DMS79 (cell line): ENCODE measurements at regions not wholly inside any gene's neighbourhood (a gene's known extent, or its start where the extent isn't known, plus 50 kb on each side); places are given as distances from the start of the nearest gene placed in this dataset.
A peak's percentile ranks its signal among the peaks of the same experiment; 100 is the strongest.

Source experiments
- DNase-seq: peaks from one replicate; lab custom pipeline; 2025; lab: John Stamatoyannopoulos, UW

DNA sequence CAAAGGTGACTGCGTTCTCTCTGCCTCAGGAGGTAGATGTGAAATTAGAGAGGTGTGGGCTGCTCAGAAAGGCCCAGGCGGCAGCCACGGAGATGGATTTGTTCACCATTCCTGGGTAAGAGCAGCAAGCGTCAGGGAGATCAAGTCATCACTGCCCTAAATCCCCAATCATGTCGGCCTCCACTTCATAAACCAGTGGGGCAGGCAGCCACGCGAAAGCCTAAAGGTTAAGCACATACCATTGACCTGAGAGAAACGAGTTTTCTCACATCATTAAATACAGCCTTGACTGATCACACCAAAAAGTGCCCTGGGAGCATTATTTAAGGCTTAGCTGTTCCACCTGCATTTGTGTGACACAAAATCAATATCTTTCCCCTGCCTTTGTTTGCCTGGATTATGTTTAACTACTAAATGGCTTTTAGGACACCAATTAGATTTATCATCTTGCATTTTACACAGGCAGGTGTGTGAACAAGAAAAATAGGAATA lies 50.7 kb upstream of the FOXB1 start:
- DNase-seq = peak; percentile 58

DNA sequence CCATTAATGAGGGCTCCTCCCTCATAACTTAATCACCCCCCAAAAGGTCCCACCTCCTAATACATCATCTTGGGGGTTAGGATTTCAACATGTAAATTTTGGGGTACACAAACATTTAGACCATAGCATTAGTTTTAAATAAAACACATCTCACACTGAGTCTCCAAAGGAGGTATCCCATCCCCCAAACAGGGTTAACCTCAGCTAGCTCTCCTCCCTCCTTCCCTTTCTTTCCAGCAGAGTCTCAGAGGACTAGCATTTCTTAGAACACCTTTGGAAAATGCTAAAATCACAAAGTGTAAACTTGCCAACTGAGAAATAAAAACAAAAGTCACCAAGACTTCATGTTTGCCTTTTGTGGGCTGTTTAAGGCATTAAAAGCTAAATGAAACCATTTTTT lies 51.2 kb upstream of the FOXB1 start:
- DNase-seq = no peak

DNA sequence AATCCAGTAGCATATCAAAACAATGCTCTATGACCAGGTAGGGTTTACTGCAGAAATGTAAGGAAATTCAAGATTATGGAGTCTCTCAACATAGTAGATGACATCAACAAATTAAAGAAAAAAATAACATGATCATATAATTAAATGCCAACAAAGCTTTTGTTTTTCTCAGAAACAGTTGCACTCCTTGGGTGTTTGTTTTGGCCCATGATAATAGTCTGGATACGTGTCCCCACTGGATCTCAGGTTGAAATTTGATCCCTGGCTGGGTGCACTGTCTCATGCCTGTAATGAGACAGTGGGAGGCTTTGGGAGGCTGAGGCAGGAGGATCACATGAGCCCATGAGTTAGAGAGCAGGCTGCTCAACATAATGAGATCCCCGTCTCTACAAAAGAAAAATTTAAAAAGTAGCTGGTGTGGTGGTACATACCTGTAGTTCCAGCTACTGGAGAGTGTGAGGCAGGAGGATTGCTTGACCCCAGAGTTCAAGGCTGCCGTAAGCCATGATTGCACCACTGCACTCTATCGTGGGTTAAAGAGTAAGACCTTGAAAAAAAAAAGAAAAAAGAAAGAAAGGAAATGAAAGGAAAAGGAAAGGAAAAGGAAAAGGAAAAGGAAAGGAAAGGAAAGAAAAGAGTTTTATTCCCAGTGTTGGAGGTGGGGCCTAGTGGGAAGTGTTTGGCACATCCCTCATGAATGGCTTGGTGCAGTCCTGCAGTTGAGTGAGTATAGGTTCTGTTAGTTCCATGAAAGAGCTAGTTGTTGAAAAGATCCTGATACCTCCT lies 53.3 kb upstream of the FOXB1 start:
- DNase-seq = no peak

DNA sequence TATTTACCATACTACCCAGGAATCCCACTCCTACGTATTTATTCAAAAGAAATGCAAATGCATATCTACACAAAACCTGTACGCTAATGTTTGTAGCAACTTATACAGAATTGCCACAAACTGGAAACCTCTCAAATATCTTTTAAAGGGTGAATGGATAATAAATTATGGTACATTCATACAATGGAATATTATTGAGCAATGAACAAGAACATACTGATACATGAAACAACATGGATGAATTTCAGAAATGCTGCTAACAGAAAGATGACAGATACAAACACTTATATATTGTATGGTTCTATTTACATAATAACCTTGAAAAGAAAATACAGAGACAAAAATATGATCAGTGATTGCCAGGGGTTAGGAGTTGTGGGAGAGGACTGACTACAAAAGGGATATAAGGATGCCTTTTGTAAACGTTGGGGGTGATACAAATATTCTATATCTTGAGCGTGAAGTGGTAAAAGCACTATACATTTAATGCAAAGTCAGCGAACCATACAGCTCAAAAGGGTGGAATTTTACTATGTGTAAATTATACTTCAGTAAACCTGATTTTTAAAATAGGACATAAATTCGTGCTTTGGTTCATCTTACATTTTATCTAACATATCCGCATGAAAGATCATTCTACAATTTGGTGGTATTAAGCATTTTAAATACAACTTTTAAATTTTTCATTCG lies 55.0 kb upstream of the FOXB1 start:
- no peak for DNase-seq

DNA sequence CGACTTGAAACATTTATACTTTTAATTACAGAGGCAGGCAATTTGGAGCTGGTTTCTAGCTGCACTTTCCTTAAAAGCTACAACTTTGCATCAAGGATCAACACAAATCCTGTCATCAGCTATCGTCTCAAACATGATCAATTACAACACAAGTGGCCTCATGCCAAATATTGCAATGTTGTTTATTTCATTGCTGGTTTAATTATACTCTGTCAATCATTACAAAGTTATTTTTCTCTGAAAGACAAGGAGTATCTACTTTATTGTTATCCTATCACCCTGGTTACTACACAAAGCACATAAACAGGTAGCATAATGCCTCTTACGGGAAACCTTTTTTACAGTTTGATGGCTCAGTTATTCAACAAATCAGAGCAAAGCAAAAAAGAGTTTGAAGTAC lies 58.0 kb upstream of the FOXB1 start:
- DNase-seq = no peak

DNA sequence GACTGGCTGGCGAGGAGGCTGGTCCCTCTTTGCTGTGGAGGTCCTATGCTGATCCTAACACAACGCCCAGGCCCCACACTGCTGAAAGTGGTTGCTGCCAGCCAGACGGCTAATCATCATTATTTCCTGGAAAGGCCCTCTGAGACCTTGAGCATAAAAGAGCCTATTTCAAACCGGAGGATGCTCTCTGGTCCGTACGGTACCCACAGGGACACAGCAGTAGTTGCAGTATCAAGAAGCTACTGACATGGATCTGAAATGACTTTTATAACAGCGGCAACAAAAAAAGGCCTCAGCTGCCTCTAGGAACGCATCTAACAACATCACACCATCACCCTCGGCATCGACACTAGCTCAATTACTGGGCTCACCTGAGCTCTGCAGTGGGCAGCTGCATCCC lies 59.1 kb upstream of the FOXB1 start:
- no peak for DNase-seq

DNA sequence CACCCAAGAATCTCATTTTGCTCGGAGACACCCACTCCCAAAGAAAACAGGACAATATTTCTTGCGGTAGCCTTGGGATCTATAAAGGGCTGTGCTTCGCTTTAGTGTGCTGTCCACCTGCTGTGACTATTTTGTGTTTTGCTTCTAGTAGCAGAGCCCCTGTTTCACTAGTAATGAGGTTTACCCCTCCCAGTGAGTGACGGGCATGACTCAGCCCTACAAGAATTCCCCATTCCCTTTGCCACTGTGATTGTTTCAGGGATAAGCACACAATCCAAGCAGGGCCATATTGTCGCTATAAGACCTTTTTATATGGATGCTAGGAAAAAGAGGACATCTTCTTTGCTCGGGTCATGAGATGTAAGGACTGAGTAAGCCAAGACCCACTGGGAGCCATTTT lies 62.5 kb upstream of the FOXB1 start:
- DNase-seq = no peak

DNA sequence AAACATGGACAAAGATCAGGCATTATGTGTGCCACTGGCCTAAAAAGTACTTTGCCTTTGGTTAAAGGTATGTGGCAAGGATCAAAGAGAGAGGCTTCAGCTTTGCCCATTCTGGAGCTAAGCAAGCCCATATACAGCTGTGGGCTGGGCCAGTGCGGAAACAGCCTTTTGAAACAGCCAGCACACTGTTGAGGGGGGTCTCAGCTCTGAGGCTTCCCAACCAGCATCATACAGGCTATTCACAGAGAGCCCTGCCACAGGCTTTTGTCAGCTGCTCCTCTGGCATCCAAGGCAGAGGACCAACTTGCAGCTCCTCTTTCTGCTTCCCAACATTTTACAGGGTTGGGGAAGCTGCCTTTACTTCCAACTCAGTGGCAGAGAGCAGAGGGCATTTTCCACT lies 63.2 kb upstream of the FOXB1 start:
- DNase-seq = no peak

DNA sequence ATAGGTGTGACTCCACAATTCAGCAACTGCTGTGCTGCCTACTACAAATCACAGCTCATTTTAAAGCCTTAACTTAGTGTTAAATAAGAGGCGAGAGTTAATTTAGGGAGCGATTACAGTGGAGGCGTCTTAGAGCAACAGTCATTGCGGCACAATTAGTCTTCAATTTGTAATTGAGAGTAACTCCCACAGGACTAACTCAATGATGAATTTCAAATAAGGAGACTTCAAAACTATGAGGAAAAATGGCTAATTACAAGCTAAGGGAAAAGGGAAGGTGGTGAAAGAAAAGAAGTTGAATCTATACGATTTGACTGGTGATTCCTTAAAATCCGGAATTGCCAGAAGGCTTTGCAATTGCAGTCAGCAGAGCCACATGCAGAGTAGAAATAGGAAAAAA lies 63.7 kb upstream of the FOXB1 start:
- no peak for DNase-seq

DNA sequence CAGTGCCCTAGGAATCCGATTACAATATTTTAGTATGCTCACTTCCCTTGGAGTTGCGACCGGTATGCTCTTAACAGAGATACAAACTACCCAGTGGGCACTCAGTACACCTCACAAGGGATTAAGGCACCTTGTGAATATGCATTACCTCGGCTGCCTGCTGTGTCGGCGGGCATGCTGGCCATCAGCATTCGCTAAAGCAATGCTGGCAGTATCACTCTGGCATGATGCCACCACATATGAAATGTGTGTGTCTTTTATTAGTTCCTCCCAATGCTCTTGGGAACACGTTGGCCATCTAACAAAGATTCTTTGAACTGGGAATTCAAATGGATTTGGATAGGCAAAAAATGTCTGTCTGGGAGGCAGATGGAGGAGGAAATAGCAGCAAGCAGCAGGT lies 67.4 kb upstream of the FOXB1 start:
- DNase-seq = no peak

DNA sequence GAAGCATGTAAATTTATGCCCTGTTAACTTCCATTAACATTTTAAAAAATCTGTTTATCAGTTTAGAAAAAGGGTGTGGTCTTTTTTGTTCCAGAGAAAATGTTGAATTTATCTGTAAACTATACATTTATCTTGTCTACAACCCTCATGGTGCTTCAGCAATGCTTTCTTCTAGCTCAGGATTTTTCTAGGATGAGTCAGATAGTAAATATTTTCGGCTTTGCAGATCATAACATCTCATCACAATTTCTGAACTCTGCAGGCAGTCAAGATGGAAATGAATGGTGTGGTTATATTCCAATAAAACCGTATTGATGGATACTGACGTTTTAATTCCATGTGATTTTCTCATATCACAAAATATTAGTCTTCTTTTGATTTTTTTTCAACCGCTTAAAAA lies 70.5 kb upstream of the FOXB1 start:
- no peak for DNase-seq

DNA sequence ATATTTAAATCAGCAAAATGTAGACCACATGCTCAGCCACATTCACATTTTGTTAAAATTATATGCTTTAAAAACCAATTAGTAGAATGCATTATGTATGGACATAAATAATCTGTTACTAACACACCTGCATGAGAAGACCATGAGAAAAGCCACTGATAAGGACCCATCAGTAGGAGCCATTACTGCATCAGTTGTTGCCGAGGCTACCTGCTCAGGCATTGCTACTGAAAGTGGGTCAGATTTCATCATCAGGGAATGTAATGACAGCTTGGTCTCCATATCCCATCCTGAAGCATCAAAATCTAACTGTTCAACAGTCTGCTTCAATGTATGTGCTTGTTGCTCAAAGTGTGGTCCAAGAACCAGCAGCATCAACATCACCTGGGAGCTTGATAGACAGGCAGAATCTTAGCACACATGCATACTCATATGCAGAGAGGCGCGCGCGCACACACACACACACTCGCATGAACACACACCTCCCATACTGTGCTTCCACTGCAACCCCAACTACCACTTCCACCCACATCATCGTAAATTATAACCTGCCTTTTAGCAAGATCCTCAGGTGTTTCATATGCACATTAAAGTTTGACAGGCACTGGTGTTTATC lies 72.4 kb upstream of the FOXB1 start:
- no peak for DNase-seq

DNA sequence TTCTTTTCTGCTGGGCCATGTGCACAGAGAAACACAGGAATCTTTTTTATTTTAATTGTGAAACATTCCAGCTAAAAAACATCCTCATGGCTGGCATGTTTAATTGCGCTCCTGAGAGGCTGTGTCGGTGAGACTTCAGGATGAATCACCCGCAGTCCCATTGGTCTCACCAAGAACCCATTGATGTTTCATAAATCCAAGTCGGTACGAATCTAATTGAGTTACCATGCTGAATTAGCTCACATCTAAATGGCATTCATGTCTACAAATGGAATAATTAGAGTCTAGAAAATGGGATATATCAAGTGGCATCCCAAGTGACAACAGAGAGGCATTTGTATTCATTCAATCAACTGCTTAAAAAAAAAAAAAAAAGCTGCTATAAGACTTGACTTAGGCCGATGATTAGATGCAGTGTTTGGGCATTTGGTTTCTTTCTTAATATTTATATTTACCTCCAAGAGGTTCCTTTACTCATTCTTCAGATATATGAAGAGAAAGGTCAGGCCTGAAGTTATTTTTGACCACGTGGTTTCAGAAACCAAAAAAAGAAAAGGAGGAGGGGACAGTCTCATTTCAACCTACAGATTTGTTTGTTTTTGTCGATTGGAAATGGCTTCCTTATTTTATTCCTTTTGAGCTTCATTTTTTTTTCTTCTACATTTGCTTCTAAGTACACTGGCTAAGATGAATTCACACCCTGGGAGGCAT lies 79.1 kb upstream of the FOXB1 start:
- peak; percentile 26 for DNase-seq

DNA sequence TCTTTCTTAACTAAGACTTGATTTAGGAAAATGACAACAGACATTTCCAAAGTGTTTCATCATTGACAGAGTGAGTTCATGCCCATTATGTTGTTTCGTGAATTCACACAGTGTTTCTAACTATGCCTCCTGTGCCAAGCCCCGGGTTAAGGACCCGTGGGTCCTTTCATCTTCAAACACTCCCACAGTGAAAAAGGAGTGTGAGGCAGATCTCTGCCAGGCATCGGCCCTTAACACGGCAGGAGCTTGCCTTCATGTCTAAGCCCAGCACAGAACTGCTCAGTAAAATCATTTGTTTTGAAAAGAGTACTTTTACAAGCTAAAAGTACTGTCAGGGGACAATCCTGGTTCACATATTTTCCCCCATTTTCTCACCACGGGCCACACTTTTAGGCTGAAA lies 80.0 kb upstream of the FOXB1 start:
- DNase-seq = peak; percentile 25

DNA sequence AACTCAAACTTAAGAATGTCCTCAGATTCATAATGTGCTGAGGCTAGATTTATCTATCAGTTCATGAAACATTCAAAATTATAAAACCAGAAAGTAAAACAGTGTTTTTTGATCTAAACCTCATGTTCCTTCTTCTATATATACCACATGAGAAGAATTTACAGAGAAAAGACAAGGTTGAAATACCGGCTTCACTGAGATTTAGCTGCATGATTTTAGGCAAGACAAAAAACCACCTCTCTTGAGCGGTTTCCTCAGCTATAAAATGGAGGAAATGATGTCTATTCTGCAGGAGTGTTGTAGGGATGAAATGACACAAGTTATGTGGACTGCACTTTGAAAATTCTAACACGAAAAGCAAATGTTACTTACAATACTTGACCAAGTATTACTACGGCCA lies 80.6 kb upstream of the FOXB1 start:
- DNase-seq = no peak

DNA sequence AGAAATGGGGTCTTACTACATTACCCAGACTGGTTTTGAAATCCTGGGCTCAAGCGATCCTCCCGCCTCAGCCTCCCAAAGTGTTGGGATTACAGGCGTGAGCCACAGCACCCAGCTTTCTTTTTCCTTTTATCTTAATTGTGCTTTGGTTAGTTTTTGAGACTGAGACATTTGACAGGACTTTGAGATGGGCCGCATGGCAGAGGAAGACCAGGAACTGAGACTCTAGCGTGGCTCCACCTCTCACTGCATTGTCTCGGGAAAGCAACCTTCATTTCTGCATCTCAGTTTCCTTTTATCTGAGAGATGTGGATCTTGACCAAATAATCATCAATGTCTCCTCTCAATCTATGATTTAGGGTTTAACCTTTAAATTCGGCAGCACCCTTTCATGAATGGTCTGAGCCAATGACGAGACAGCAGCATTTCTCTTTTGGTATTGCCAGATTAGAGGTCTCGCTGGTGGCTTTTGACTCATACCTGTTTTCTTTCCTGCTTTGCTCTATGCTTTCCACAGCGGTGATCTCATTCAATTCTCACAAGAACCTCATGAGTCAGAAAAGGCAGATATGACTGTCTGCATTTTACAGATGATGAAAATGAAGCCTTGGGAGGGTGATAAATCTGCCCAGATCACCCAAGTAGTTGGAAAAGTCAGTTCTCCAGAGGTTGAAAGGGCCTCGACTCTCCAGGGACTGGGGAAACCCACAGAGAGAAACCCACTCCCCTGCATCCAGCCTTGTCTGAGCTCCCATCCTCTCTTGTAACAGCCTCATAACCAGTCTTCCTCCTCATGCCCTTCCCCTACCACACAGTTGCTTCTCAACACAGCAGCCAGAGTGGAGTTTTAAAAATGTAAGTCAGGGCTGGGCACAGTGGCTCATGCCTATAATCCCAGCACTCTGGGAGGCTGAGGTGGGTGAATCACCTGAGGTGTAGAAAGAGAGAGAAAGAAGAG lies 84.8 kb upstream of the FOXB1 start:
- no peak for DNase-seq

DNA sequence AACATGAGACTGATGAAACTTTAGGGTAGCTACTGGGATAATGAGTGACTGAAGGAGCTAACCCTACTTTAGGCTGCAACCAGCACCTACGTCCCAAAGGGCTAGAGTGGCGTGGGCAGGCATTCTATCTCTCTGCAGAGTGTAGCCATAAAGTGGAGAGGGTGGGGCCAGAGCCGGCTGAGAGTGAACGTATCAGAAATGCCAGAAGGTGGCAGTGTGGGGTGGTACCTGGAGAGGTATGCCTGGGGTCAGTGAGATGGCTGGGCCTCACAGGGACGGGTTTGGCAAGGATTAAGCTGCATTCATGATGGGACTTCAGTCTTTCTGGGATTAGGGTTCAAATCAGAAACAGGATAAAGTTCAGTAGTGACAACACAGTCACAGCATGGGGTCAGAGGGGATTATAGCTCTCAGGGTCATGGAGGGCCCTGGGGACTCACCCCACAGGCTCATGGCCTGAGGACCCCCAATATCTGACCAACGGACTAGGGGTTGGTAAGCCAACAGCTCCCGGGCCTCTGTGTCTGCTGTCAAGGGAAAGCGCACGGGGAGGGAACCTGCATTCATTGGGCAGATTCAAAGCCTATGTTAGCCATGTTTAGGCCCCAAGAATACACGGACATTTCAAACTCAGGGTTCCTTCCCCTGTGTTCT lies 86.5 kb upstream of the FOXB1 start:
- no peak for DNase-seq

DNA sequence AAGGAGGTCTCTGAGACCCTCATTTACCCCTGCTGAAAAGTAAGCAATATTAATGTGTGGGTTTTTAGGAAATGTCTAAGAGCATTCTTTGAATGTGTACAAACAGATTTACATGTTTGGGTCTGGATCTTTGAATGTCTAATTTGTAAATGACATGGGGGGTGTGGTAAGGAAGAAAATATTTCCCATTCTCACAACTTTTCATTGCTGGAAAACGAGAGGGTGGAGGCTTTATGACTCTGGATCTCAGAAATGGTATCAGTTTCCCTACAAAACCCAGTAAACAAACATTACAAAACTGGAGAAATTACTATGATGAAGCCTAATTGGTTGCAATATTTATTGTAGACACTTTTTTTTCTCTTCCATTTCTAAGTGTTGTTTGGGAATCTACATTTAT lies 98.1 kb upstream of the FOXB1 start:
- DNase-seq = no peak

DNA sequence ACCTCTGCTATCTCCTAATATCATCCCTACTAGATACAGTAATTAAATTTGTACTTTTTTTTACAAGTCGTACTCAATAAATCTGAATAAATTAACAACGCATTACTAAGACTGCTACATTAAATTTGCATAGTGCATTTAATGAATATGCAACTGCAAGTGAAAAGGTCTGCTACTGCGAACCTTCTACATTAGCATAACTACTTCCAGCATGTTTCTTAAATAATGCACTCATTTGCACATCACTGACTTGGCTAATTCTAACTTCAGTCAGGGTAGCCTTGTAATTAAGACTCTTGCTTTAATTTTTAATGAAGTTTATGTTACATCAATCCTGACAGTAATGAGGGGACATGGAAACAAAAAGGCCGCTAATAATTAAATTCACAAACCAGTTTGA lies 98.9 kb upstream of the FOXB1 start:
- DNase-seq = no peak

DNA sequence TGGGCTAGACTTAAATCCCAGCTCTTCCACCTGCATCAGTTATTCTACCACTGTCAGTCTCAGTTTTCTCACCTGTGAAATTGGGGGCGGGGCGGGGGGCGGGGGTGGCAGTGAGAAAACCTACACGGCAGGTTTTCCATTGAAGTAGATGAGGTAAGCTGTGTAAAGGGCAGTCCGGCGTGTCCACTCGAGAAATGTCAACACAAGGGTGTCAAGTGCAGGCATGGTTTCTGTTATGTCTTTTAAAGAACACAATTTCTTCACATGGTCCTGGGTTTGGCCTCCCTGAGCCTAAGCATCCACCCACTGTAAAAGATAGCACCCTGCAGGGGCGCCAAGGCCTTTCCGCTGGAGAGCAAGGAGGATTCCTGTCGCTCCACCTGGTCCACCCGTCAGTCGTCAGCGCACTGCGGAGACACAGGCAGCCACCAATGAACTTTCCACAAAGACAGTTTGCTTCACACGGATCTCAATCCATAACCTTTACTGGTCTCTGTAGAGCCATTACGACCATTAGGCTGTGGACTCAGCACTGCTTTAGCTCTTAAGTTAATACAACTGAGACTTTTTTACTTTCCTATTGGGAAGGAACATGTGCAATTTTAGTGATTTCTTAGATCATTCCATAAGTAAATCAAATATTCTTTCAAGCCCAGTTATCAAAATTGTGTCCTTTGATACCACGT lies 99.5 kb upstream of the FOXB1 start:
- DNase-seq = no peak
